Activated CD8-positive, alpha-beta memory T cell treated with anti-CD3 and anti-CD28 coated beads, Interleukin-2, amount 50 U/mL, for 4 hours (primary cell): ENCODE measurements at regions not wholly inside any gene's neighbourhood (a gene's known extent, or its start where the extent isn't known, plus 50 kb on each side); places are given as distances from the start of the nearest gene placed in this dataset.
"Not testable (repeated sequence)": the region's sequence is repeated elsewhere in the genome, so short reads cannot be mapped to it uniquely, and the experiment has no call there.

Experiments used
- DNase-seq: peaks from one replicate; pipeline ENCODE4 v3.0.0-alpha.2; 2020

DNA sequence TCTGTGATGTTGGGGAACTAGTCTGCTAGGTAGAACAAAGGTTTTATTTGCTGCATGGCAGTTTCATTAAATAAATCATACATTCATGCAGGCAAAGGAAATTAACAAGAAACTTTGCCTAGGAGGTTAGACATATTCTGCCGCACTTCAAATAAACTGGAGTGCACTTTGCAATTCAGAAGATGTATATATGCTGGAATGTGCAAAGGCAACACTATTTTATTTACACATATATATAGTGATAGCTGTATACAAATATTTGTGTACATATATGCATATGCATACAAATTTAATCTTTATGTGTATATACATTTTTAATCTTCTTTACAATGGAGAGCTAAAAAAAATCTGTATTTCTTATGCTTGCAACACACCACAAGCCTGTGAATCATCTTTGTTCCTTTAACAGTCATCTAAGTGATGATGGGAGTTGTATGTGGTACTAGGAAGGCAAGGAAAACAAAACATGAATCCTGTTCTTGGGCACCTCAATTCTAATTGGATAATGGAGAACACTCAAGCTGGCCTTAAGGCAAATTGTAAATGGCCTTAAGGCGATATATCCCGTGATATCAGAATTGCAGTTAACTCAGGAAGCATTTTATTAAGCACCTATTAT lies 605.8 kb upstream of the CAMK1G start:
- DNase-seq = no peak

DNA sequence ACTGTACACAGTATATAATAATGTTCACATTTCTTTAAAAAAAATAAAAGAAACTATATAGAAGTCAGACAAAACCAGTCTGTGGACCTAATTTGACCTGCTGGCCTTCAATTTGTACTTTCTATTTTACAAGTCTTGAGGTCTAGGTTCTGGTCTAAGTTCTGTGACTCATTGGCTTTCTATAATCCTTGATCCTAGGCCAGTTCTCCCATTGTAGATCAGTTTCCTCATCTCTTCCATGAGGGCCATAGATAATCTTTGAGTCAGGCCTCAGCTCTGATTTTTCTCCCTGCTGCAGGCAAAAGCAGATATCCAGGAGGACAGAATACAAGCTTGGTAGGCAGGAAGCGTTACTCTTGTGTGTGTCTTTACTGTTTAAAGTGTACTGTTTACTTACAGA lies 603.7 kb upstream of the CAMK1G start:
- no peak for DNase-seq

DNA sequence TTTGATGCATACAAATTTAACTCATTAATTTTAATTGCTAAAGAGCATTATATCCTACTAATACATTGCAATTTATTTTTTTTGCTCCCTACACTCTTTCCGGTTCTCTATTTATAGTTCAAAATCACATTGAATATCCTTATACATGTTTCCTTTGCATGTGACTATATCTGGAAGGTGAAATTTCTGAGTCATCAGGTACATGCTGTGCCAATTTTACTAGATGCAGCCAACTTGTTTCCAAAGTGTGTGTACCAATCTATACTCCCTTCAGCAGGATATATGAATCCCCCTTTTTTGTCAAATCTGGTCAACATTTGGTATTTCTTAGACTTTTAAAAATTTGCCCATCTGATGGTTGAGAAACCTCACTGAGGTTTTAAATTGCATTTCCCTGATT lies 602.9 kb upstream of the CAMK1G start:
- no peak for DNase-seq

DNA sequence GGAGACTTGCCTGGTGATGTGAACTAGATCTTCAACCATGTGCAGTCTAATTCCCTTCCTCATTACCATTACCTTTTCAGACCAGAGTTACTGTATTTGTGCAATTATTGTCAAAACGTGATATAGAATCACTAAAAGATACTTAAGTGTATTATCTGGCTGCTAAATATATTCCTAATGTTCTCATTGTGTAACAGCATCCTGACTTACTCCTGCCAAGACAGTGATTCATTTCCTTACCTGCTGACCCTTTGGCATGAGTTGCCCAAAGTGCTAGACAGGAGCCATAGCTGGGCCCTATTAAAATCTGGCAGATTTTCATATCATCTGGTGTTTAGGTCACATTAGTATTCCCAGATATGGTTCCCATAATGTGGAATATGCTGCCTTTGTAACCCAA lies 598.3 kb upstream of the CAMK1G start:
- no peak for DNase-seq

DNA sequence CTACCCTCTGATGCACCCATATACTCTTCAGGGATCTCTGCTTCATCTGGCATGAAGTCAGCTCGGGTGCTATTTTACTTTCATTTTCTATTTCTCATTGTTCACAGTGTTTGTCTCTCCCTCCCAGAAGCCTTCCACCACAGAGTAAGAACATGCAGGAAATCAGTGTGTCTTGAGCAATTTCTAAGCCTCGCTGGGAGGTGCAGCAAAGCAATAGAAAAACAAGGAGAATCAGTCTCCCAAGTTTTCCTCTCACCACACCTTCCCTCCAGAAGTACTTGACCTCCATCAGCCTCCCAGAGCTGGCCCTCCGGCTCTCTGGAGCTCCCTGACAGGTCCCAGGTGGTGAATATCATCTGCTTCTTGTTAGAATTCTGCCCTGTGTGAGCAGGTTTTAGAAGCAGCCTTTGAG lies 594.7 kb upstream of the CAMK1G start:
- no peak for DNase-seq

DNA sequence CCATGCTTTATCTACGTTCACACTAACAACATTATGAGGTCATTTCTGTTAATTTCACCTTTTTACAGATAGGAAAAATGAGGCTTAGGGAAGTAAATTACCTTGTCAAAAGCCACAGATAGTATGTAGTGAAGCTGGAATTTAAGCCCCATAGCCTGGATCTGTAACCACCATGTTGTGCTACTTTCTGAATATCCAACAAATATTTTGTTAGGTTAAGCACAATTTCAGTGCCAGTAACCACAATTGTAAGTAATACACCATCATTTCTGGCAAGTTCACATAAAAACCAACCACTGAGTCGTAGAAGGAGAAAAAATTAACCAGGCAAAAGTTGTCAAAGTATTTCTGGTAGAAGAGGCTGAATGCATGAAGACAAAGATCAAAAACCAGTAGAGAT lies 593.1 kb upstream of the CAMK1G start:
- no peak for DNase-seq

DNA sequence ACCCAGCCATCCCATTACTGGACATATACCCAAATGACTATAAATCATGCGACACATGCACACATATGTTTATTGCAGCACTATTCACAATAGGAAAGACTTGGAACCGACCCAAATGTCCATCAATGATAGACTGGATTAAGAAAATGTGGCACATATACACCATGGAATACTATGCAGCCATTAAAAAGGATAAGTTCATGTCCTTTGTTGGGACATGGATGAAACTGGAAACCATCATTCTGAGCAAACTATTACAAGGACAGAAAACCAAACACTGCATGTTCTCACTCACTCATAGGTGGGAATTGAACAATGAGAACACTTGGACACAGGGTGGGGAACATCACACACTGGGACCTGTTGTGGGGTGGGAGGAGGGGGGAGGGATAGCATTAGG lies 586.5 kb upstream of the CAMK1G start:
- not testable (repeated sequence) for DNase-seq

DNA sequence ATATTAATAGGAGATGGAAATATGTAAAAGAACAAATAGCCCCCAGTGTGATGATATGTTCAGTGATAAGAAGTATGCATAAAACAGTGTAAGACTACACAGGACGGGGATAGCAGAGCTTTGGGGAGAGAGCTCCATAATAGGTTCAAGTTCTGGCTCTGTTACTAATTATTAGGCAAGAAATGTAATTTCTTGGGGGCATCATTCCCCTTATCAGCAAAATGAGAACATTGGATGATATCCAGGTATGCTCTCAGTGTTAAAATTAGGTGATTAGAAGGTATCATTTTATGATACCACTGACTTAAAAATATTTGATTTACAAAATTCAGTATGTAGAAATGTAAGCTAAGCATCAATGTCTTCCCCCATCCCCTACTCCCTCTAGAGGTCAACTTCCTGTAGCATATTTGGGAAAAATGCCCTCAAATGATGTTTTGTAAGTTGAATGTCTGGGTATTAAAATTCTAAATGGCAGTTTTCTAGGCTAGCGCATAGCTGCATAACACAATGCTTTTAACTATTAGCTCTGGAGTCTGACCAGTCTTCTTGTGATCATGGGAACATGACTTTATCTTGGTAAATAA lies 585.7 kb upstream of the CAMK1G start:
- no peak for DNase-seq

DNA sequence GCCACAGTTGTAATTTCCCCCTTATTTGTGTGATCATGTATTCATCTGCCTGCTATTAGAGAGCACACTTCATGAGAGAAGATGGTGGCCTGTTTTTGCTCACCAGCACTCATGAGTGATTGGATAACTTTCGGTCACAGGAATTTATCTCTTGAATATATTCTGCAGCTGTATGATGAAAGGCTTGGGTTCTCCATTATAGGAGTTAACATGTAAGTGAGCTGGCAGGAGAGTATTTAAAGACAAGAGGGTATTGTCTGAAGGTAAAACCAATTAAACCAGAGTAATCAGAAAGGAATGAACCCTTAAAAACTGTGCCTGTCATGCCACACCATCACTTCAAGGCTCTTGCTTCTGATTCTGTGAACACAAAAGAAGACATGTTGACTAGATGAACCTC lies 574.9 kb upstream of the CAMK1G start:
- no peak for DNase-seq

DNA sequence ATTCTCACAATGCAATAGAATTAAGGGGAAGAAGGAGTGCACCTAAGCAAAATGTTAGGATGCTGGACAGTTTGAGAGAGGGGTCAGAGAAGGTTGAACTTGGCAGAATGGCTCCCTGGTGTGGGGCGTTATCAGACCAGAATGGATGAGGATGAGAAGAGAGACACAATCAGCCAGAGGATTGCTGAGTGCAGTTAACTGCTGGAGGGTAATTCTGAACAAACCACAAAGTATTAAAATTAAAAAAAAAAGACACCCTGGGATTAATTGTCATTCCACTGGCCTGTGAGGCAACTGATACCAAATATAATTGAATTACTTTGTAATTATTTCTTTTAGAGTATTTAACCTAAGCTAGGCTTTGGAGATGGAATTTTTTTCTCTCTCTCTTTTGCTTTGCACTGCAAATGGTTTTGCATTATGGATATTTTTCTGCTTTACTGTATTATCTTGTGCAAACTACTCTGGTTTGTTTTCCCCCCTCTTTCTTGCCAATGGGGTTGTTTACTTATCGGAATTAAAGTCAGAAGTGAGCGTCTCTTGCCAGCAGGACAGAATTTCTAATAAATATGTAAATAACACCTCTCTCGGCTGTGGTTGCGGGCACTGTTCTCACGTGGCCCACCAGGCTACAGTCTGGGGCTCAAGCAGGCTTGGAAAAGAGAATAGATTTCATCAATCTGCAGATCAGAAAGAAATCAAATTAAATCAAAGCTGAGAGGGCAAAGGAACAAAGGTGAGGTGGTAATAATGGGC lies 572.9 kb upstream of the CAMK1G start:
- DNase-seq = no peak

DNA sequence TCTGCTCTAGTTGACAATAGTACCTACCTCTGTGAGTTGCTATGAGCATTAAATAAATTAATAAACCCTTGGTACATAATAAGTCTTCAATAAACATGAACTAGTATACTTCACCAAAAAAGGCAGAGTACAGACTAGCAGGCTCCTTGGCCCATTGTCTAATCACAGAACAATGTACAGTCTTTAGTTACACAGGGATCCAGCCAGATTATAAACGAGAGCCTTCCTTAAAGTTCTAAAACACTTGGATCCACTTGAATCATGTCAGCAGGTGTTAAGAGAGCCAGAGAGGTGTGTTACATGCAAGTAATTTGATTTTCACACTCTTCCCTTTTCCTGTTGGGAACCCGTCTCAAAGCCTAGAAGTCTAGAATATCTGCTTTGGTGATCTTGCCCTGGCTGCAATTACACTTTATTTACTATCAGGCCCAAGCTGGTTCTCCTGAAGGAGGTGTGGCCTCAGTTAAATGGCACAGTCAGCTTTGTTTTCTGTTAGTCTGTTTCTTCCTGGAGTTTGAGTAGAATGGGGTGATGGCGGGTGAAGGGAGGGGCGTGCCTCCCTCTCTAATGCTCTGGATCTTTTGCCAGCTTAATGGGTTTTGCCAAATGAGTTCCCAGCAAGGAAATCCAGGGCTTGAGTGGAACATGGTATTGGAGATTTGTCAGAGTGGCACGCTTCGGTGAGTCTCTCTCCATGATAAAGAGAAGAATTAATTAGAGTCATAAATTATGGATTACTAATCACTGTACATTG lies 570.9 kb upstream of the CAMK1G start:
- no peak for DNase-seq

DNA sequence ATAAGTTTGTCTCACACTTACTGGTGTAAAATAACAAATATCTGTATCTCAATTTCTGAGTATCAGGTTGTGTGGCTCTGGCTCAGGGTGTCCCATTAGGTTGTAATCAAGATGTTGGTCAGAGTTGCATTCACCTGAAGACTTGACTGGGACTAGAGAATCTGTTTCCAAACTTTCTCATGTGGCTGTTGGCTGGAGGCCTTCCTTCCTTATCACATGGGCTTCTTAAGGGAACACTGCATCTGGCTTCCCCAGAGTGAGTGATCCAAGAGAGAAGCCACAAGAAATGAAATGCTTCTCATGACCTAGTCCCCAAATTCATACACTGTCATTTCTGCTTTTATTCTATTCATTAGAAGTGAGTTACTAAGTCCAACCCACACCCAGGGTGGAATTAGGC lies 568.4 kb upstream of the CAMK1G start:
- DNase-seq = no peak

DNA sequence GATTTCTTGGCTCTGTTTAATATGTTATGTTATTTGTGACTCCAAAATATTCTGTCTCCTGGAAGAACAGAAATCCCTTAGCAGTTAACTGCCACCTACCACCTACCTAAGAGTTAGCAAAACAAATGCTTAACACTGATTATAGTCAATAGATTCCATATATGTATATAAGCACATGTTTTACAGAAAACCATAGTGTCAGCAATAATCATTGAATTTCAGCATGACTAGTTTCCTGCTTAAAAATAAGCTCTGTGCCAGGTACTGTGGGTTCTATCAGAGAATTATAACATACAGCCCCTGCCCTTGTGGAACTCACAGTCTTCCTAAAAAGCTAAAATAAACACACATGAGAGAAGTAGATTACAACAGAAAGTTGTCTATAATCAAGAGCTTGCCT lies 561.9 kb upstream of the CAMK1G start:
- no peak for DNase-seq

DNA sequence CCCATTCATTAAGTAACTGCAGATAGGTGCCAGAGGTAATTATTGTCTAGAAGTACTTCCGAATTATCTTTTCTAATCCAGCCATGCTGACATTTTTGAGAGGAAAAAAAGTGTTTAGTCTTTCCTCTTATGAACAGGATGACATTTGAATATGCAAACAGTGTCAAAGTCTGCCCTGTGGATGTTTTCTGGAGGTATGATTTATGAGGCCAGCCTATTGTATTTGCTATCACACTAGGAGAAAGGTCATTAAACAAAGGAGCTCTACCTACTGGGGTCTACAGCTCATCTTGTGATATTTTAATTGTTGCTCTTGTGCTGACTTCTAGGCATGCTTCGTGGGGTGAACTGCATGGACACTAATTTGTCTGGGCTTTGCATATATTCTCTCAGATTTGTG lies 559.7 kb upstream of the CAMK1G start:
- DNase-seq = no peak

DNA sequence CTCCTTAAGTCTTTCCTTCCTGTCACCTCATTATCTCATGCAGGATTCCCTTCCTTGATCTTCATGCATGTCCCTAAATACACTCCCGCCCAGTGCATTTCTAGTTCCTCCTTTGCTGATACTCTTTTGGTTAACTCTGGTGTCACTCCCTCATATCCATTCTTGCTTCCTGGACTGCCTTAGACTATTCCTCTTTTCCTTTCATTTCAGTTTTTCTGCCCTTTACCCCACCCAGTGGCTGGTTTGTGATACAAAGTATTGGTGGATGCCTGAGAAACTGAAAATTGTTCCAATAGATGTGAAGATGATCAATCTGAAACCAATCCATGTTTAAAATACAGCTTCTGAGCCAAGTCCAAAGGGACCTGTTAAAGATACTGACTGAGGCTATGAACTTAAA lies 553.8 kb upstream of the CAMK1G start:
- no peak for DNase-seq

DNA sequence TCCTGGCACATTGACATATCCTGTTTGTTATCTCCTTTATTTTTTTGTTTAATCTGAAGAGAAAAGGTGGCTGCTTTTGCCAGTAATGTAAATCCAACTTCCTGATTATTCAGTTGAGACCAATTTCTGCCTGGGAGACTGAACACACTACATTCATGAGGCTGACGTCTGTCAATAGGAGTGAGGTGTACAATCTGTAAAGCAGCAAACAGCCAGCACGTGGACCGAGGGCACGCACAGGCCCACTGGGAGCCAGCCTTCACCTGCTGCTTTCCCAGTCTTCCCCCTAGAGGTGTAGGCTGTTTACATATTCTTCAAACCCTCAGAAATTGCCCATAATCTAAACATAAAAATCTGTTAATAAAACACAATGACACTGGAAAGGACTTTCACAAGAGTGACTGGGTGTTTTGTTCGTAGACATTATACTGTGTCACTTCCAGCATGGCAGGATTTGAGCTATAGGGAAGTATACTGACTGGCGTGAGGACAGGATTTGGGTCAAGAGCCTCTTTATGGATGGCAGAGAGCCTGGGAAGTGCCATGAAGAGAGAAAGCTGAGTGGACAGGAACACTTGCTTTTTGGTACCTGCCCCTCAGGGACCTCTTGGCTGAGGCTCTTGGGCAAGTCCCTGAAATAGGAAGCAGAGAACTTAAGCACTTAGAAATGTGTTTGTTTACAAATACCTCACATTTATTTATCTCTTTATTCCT lies 552.9 kb upstream of the CAMK1G start:
- DNase-seq = no peak

DNA sequence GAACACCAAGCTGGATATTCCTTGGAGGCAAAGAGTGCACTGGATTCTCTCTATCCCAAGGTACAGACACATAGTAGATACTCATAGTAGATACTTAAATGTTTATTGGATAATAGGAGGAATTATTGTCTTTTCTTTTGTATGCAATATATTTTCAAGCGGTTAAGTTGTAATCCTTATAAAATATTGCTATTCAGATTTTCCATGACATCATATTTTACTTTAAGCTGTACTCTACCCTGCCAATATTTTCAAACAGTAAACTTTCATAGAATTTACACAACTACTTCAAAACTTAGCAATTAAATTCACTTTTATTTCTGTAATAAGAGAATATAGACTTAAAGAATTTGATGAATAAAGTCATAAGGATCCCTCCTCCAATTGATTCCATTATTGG lies 546.5 kb upstream of the CAMK1G start:
- DNase-seq = no peak

DNA sequence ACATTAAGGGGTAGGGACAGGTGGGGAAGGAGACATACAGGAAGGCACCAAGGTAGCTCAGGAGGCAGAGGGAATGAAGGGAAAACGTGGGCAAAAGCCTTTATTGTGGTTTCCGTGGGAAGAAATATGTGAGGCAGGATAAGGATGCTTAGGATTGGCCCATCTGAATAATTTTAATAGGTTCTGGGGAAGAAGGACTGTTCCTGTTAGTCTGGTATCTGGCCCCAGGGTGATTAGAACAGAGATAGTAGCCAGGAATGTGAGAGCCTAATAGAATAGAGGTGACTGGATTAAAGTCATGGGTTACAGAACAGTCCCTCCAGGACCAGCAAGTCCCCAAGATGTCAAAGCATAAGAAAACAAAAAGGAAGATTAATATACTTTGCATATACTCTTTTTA lies 545.2 kb upstream of the CAMK1G start:
- DNase-seq = no peak

DNA sequence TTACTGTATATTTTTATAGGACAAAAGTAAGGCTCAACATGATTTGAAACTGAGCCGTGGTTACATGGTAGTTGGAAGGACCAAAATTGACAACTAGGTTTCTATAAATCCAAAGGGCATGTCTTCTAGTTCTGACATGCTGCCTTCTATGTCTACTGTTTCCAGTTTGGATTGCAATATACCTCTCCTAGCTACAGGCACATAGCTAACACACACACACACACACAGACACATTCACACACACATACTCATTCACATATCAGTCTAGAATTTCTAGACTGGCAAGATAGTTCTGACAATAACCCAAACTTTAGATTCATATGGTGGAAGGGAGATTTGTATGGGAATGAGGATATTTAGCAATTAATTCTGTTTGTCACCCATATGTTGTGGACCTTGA lies 544.8 kb upstream of the CAMK1G start:
- no peak for DNase-seq

DNA sequence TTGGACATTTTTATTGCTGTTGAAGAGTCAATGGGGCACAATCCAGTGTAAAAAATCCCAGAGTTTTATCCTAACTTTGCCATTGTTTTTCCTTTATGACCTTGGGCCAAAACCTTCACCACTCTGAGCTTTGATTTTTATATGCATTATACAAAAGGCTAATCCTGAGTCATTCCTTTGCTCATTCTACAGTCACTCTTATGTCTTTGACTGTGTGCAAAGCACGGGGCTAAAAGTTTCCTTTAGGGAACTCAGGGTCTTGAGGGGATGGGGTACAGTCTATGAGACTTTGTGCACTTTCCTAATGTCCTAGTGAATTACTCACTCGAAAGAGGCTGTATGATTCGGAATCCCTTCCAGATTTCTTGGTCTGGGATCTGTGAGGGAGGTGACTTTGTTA lies 543.2 kb upstream of the CAMK1G start:
- DNase-seq = no peak

DNA sequence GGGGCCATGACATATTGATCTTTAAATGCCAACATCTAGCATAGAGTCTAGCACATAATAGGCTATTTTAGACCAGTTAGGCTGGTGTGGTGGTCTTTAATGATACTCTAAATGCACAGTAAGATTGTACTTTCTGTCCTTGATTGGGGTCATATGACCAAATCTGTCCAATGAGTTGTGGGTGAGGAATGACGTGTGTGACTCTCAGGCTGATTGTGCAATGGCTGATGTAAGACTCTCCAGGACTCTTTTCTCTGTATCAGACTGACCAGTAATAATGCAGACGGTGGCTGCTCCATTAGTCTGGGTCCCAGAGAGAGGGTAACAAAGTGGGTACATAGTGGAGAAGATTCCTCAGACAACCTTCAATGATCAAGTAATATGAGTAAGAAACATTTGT lies 541.6 kb upstream of the CAMK1G start:
- no peak for DNase-seq

DNA sequence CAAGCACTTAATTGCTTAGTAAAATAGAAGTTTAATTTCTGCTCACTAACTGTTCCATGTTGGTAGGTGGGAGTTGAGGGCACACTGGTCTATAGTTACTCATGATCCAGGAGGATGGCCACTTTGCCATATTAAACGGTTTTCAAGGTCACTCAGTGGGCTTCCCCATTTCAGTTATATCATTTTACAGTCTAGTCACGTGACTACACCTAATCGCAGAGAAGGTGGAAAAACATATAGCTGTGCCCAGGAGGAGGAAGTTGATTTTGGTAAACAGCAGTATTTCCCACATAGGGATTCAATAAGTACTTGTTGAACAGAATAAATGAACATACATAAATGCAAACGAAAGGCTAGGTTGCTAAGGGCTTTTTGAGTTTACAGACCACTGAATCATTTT lies 541.1 kb upstream of the CAMK1G start:
- no peak for DNase-seq

DNA sequence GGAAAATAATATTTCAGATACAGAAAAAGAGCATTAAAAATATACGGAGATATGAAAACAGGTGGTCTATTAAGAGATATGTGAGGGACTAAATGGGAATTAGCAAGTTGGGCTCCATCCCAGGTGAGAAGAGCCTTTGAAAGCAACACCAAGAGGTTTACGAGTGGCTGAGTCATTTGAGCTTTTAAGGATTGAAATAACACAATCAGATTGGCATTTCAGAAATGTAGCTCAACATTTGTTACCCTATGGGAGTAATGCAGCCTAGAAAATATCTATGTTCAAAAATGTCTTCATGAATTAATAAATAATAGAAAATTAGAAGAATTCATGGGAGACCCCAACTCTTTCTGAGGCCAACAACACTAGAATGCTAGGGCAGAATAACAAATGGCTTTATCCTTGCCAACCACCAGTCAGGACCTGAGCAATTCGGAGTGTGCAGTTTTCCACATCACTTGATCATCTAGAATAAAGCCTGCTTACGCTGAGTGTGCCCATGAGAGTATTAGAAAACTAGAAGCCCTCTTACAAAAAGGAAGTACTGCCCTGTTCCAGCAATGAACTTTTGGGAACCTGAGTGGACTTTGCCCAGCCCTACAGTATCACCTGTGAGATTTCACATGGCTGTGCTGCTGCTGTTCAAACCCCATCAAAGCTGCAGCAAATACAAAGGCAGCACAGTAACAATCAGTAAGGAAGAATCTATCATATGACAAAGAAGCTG lies 538.0 kb upstream of the CAMK1G start:
- DNase-seq = no peak
